ENCODE measurements at regions not wholly inside any gene's neighbourhood (a gene's known extent, or its start where the extent isn't known, plus 50 kb on each side); places are given as distances from the start of the nearest gene placed in this dataset.

- no peak overlapping the region for H3K27ac ChIP-seq (ENCODE audit: low read depth, low read length)
- TF ChIP-seq SIRT6 (IDR thresholded peaks at IDR 0.05; ENCODE audit: low read length): no peak
- TF ChIP-seq, protein P1, sequence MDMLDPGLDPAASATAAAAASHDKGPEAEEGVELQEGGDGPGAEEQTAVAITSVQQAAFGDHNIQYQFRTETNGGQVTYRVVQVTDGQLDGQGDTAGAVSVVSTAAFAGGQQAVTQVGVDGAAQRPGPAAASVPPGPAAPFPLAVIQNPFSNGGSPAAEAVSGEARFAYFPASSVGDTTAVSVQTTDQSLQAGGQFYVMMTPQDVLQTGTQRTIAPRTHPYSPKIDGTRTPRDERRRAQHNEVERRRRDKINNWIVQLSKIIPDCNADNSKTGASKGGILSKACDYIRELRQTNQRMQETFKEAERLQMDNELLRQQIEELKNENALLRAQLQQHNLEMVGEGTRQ (IDR thresholded peaks at IDR 0.05; ENCODE audit: low read length): no peak
- FAIRE-seq: no peak
- peaks cover 0 to 2% (median under 1%) of the 10 kb centered on the region in 4 experiments; a peak in 3 of 7 replicates for H3K4me1 ChIP-seq (replicated peaks in 1 of 4; ENCODE audit: control insufficient read depth in 3 of 4, insufficient read depth in 4 of 4, low read length in 3 of 4)
- no peak overlapping the region for H3K4me3 ChIP-seq (ENCODE audit: extremely low read depth in 1 of 4, insufficient read depth in 2 of 4, low read depth in 3 of 4, low read length in 4 of 4)
- no peak overlapping the region for H3K9ac ChIP-seq (replicated peaks in 1 of 4; ENCODE audit: extremely low read depth in 1 of 4, low read depth in 3 of 4, low read length in 3 of 4)
- H3K56ac ChIP-seq (replicated peaks; ENCODE audit: insufficient read length, low read depth, low read length): no peak overlapping the region
- no peak overlapping the region for H2BK20ac ChIP-seq (ENCODE audit: low read length)
- no peak overlapping the region for H2BK5ac ChIP-seq (ENCODE audit: low read depth, low read length)
- ChIA-PET CTCF (ENCODE audit: partially characterized antibody) (interaction anchor here (0.6 to 0.7 kb wide), 2 partner anchors 37 to 365 kb away, joined by 3 read pairs; no protein-coding TSS in a partner anchor), POLR2A (ENCODE audit: partially characterized antibody) (no interaction called here)
- no peaks in the 10 kb centered on the region for H3K23me2 ChIP-seq (ENCODE audit: low read depth, low read length)
- H3K23ac ChIP-seq (ENCODE audit: insufficient read length): no peak overlapping the region
- no peak overlapping the region for H3K18ac ChIP-seq (ENCODE audit: extremely low read depth, low read length)
- no peak overlapping the region for H4K8ac ChIP-seq (ENCODE audit: extremely low read depth, insufficient read depth, low read length)
- no peaks in the 10 kb centered on the region for H4K20me1 ChIP-seq (replicated peaks in 1 of 2; ENCODE audit: control insufficient read depth in 1 of 2, insufficient read depth in 2 of 2, low read length in 2 of 2)
- H2AFZ ChIP-seq (ENCODE audit: low read length): no peak overlapping the region
- no peak overlapping the region for H3K4ac ChIP-seq (replicated peaks; ENCODE audit: insufficient read length, low read depth, low read length)
- H3K4me2 ChIP-seq (ENCODE audit: insufficient read depth in 1 of 2, low read depth in 2 of 2, low read length in 2 of 2): no peak overlapping the region
- no peak overlapping the region for H4K5ac ChIP-seq (ENCODE audit: insufficient read length, low read depth, low read length)
- WGBS, 2 experiments (ENCODE audit: extremely low coverage in 1 of 2, insufficient coverage in 1 of 2, insufficient read length in 1 of 2, insufficient replicate concordance in 2 of 2, low coverage in 1 of 2, low lambda C conversion rate in 2 of 2, missing lambda C conversion rate in 1 of 2): 75% methylated on average over 1 of the region's 1 CpG; no CpG with 5 or more reads in 1 of the 2 experiments
- no peaks in the 10 kb centered on the region for H3K9me3 ChIP-seq (ENCODE audit: insufficient read depth in 2 of 2, low read depth in 1 of 2, low read length in 1 of 2)
- no peaks in the 10 kb centered on the region for H3K27me3 ChIP-seq (replicated peaks in 1 of 4; ENCODE audit: control insufficient read depth in 3 of 4, extremely low read depth in 1 of 4, insufficient read depth in 3 of 4, low read length in 3 of 4)
- H2BK15ac ChIP-seq (ENCODE audit: low read length): no peak overlapping the region
- H3K14ac ChIP-seq (ENCODE audit: insufficient read length): no peak overlapping the region
- no peak for DNase-seq (ENCODE audit: low read depth in 1 of 2, low spot score in 2 of 2)
- no peak overlapping the region; the same call in 1 of the 2 replicates for H2AK5ac ChIP-seq (ENCODE audit: low read depth, low read length)
- no peaks in the 10 kb centered on the region for H3K79me2 ChIP-seq (ENCODE audit: control insufficient read depth in 1 of 2, insufficient read depth in 2 of 2, low read length in 2 of 2)
- no peaks in the 10 kb centered on the region for H3K36me3 ChIP-seq (ENCODE audit: control insufficient read depth in 2 of 4, insufficient read depth in 4 of 4, low read length in 3 of 4)
- H2BK120ac ChIP-seq (replicated peaks; ENCODE audit: low read depth, low read length): peak overlapping the region; percentile 55
- no peak overlapping the region for H2BK12ac ChIP-seq (ENCODE audit: low read depth, low read length)
- H4K91ac ChIP-seq (replicated peaks; ENCODE audit: insufficient read length, low read length): peak overlapping the region; percentile 69
- H3K79me1 ChIP-seq (ENCODE audit: low read depth, low read length): no peaks in the 10 kb centered on the region
These were observed 162.9 kb upstream of the FGGY start for GRCh38 chr1:59133997-59134396.

All from H1 (cell line).